ENCODE measurements at regions not wholly inside any gene's neighbourhood (a gene's known extent, or its start where the extent isn't known, plus 50 kb on each side); places are given as distances from the start of the nearest gene placed in this dataset.

DNA sequence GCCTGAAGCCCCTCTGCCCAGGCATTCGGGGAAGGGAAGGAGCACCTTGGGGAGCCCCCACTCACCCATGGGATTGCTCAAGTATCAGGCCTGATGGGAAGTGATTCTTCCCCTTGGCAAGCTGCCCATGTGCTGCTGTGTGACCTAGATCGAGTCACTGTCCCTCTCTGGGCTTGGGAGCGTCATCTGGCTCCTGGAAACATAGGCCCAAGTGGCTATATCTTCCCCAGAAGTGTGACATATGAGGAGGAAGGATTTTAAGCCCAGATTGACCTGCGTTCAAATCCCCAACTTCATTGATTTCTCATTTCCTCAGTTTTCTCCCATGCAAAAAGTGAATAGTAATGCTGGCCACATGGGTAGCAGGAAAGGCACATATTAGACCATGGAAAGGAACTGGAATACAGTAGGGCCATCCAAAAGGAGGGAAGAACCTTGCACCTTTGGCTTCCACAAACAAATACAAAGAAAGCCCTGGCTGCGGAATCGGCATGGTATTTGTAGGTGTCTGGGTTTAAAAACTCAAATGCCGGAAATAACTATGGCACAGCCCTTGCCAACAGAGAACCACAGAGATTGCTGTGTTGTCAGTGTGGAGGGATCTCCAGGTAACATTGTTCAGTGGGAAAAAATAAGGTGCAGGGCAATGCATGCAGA lies 169.5 kb upstream of the ZMIZ1 start:
- no peak for DNase-seq

GRCh38 chr10:78899996-78900714 lies 168.6 kb upstream of the ZMIZ1 start:
- no peak for DNase-seq

DNA sequence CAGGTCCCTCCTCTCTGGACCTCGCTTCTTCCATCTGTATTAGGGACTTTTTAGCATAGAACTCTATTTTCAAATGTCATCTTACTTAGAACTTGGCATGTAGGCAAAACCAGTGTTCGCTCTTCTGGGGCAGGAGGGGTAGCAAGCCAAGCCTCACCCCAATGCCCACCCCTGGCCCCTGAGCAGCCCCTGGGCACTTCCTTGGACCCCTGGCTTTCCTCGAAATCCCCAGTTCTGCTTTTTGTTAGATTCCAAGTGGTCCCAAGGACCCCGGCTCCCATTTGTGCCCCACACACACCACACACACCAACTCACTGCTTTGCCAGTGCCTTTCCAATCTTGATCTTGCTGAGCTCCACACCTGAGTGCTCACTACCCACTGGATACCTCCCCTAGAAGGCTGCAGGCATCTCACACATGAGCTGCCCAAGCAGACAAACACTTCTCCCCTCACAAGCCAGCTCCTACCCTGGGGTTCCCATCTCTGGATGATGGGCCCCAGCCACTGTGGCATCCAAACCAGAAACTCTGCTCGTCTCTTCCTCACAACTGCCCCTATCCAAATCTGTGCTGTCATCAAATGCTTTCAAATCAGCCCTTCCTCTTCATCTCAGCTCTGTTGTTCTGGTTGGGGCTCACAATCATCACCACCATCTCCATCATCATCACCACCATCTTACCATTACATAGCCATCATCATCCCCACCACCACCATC lies 167.9 kb upstream of the ZMIZ1 start:
- DNase-seq = no peak

DNA sequence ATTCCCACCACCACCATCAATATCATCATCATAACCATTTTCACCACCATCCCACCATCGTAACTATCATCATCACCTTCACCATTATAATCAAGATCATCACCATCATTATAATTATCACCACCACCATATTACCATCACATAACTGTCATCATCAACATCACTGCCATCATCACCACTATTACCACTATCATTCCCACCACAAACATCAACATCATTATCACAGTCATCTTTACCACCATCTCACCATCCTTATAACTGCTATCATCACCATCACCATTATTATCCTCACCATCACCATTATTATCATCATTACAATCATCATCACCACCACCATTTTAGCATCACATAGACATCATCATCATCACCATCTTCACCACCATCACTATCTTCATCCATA lies 167.1 kb upstream of the ZMIZ1 start:
- no peak for DNase-seq

DNA sequence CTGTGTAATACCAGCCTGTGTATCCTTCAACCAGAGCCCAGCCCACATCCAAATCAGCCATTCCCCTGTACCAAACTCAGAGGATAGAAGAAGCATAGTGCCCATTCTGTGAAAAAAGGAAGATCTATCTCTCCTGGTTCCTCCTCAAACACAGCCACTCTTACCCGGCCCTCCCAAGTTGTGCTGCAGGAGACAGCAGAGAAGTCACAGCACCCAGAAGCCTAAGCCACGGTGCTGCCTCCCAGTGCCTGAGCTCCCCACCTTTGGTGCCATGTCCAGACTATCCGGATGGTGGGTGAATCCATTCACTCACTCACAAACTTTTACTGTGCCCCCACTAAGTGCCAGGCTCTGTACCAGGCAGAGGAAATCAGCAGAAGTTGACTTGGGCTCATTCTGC lies 166.0 kb upstream of the ZMIZ1 start:
- no peak for DNase-seq

GRCh38 chr10:78903341-78903940 lies 165.3 kb upstream of the ZMIZ1 start:
- no peak for DNase-seq

DNA sequence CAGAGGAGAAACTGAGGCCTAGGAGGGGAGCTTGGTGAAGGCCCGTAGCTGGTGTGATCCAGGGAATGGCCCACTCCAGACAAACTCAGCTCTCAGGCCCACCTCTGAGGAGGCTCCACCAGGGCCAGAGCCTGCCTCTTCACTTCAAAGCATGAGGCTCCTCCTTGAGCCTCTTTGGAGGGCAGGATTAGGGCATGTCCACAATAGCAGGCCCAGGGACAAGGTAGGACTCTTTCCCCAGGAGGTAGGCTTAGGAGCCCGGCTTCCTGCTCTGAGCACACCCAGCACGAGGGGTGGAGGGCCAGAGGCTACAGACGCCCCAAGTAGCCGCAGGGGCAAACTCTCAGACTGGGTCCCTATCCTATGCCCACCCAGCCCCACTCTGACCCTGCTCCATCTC lies 164.6 kb upstream of the ZMIZ1 start:
- no peak for DNase-seq

- DNase-seq = no peak
Measured at GRCh38 chr10:78905015-78905956, 163.5 kb upstream of the ZMIZ1 start.

DNA sequence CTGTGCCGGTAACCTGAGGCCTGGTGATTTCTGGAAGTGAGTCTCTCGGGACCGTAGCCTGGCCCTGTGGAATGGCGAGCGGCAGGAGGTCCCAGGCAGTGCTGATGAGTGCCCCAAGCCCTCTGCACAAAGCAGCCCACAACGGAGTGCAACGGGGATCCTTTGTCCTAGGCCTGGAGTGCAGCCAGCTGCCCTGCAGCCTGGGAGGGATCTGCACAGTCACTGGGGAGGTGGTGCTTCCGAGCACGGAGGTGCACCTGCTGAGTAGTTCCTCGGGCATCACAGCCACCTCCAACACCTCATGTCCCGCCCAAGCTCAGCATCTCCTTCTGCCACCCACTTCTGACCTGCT lies 162.8 kb upstream of the ZMIZ1 start:
- DNase-seq = no peak

DNA sequence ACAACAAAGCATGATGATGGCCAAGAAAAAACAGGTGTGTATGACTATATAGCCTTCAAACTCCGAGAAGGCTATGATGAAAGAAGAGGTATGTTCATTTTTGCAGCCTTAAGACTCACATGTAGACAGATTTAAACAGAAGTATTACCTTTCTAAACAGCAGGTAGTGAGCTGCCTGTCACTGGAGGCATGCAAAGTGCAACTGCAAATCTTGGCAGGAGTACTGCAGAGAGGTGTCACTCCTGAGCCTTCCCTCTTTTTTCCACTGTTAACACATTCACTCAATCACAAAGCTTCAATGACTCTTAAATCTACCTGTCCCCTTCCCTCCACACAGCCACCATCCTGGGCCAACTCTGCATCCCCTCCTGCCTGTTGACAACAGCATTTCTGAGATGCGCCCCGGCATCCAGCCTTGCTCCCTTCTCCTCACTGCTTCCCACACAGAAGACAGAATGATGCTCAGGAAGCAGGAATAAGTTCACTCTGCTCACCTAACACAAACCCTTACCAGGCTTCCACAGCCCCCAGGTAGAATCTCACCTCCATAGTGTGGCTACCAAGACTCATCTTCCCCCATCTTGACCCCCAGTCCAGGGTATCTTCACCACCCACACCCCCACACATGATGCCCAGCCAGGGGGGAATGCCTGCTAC lies 161.9 kb upstream of the ZMIZ1 start:
- no peak for DNase-seq

GRCh38 chr10:78907551-78908211 lies 161.1 kb upstream of the ZMIZ1 start:
- no peak for DNase-seq

- no peak for DNase-seq
Measured at GRCh38 chr10:78909221-78909620, 159.5 kb upstream of the ZMIZ1 start.

DNA sequence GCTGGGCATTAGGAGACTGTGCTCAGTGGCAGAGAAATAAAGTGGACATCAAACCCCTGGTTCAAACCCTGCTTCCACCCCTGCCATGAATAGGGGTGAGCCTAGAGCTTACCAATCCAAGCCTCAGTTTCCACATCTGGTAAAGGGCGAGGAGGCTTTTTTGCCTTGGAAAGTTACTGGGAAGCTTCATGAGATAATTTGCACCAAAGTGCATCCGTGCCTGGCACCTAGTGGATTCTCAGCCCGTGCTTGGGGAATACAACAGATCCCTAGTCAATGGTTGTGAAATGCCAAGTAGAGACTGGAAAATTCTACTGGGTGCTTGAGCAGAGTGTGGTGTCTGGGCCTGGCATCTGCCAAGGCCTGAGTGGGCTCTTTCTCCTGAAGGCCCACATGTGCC lies 158.7 kb upstream of the ZMIZ1 start:
- DNase-seq = no peak

DNA sequence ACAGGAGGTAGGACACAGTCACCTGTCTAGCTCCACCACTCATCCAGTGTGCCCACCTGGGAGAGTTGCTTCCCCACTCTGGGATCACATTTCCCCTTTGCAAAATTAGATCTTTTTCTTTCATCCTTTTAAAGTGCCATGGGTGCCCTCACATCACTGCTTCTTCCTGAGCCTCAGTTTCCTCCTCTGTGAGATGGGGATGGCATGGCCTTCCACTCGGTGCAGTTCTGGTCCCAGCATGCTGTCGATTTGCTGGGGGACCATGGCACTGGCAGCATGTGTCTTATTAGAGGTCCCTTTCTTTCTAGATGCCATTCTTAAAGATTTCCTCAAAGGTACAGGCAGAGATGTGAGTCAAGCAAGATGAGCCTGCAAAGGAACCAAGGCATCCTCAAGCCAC lies 158.3 kb upstream of the ZMIZ1 start:
- no peak for DNase-seq

- no peak for DNase-seq
Measured at GRCh38 chr10:78910886-78911285, 157.9 kb upstream of the ZMIZ1 start.

GRCh38 chr10:78911533-78912340 lies 157.0 kb upstream of the ZMIZ1 start:
- no peak for DNase-seq

DNA sequence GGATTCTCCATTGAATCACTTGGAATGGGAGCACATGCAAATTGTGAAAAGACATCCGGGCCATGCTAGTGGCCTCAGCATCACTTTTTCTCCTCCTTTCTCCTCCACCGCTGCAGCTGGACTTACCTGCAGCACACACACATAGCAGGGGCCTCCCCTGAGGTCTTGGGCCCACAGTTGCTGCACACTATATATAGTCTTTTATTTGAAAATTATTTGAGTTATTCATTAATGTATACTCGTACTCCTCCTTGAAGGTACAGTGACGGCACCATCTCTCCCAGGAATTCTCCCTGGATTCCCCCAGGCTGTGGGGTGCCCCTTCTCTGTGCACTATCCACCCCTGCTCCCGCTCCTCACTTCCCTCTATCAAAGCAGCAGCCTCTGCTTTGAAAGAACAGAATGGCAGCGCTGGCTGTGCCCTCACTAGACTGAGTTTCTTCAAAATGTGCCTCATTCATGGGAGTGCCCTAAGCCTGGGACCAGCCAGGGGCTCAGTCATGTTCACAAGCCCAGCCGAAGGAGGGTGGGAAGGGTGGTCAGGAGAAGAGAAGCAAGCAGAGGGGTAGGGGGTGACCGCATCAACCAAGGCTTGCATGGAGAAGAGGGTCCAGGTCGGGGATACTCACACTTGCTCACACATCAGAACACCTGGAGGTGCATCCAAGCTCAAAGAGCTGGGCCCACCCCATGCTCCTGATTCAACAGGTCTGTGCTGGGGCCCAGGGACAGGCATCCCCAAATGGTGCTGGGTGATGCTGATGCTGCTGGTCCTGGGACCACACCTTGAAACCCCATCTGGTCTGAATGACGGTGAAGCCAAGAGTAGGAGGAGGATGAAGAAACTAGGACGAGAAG lies 156.2 kb upstream of the ZMIZ1 start:
- no peak for DNase-seq

GRCh38 chr10:78913219-78914059 lies 155.3 kb upstream of the ZMIZ1 start:
- DNase-seq = no peak

DNA sequence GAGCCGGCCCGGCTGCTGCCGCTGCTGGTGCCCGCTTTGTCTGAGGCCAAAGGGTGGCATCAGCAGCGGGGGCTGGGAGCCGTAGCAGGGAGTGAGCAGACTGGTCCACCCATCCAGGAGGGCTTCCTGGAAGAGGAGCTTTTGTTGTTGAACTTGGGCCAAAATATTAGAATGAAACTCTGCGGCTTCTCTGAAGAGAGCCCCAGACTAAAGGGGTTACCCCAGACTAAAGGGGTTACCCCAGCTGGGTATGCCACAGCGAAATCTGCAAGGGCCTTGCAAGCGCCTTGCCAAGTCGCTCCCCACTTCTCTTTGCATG lies 154.7 kb upstream of the ZMIZ1 start:
- no peak for DNase-seq
